WTC11 (cell line): ENCODE measurements at regions not wholly inside any gene's neighbourhood (a gene's known extent, or its start where the extent isn't known, plus 50 kb on each side); places are given as distances from the start of the nearest gene placed in this dataset.

Source experiments
- ATAC-seq: fragments of 200-7000 bp; cut with Tn5 transposase; 2 replicates; pipeline ENCODE4 v1.10.0; 2021; ENCODE audit warnings: mild to moderate bottlenecking, moderate library complexity
- CTCF ChIA-PET: fragments of 300-600 bp; sonication (Branson Sonifier 250); formaldehyde crosslinking; loops from one replicate; lab custom pipeline; 2021; ENCODE audit warnings: antibody characterized with exemption; lab: Charles Lee
- POLR2A ChIA-PET: fragments of 350-600 bp; sonication (Branson Sonifier 250); formaldehyde crosslinking; loops from one replicate; lab custom pipeline; 2021; ENCODE audit warnings: antibody characterized with exemption; lab: Charles Lee
- DNase-seq: peaks from one replicate; pipeline ENCODE4 v3.0.0; 2021; ENCODE audit warnings: low spot score
- H3K27ac Mint-ChIP-seq: 2 replicates; pipeline ENCODE4 v1.8.0; 2021; ENCODE audit warnings: mixed read lengths
- H3K27me3 Mint-ChIP-seq: 2 replicates; pipeline ENCODE4 v1.8.0; 2021; ENCODE audit warnings: low read depth, mild to moderate bottlenecking, moderate library complexity, mixed read lengths
- H3K36me3 Mint-ChIP-seq: 2 replicates; pipeline ENCODE4 v1.8.0; 2021; ENCODE audit warnings: mixed read lengths
- H3K4me1 Mint-ChIP-seq: 2 replicates; pipeline ENCODE4 v1.8.0; 2022; ENCODE audit warnings: mixed read lengths
- H3K4me3 Mint-ChIP-seq: 2 replicates; pipeline ENCODE4 v1.8.0; 2021; ENCODE audit warnings: mild to moderate bottlenecking, moderate library complexity, mixed read lengths
- H3K9me3 Mint-ChIP-seq: 2 replicates; pipeline ENCODE4 v1.8.0; 2021; ENCODE audit warnings: mixed read lengths
- CTCF ChIP-seq: fragments of 200-600 bp; IDR thresholded peaks from 2 replicates; pipeline ENCODE4 v1.8.0; 2022; ENCODE audit warnings: antibody characterized with exemption
- E2F5 ChIP-seq: sonication (generic); formaldehyde crosslinking; IDR thresholded peaks from 2 replicates; pipeline ENCODE4 v1.8.1; 2022; ENCODE audit warnings: mild to moderate bottlenecking, moderate library complexity, missing genetic modification reagents
- EMX1 ChIP-seq: fragments of 250-450 bp; sonication (Bioruptor Pico); IDR thresholded peaks from 2 replicates; pipeline ENCODE4 v1.8.0; 2021; ENCODE audit warnings: mild to moderate bottlenecking
- ESRRA ChIP-seq: sonication (generic); formaldehyde crosslinking; IDR thresholded peaks from 2 replicates; pipeline ENCODE4 v1.8.1; 2022; ENCODE audit warnings: mild to moderate bottlenecking, missing genetic modification reagents, borderline replicate concordance
- ETV6 ChIP-seq: sonication (generic); formaldehyde crosslinking; IDR thresholded peaks from 2 replicates; pipeline ENCODE4 v1.8.1; 2022; ENCODE audit warnings: mild to moderate bottlenecking, missing genetic modification reagents
- FOXJ3 ChIP-seq: sonication (generic); formaldehyde crosslinking; IDR thresholded peaks from 2 replicates; pipeline ENCODE4 v1.9.0; 2021; ENCODE audit warnings: missing genetic modification reagents, mild to moderate bottlenecking, borderline replicate concordance
- FOXK1 ChIP-seq: sonication (generic); formaldehyde crosslinking; IDR thresholded peaks from 2 replicates; pipeline ENCODE4 v1.8.0; 2022; ENCODE audit warnings: mild to moderate bottlenecking, moderate library complexity, missing genetic modification reagents
- HMGA2 ChIP-seq: fragments of 250-450 bp; sonication (Bioruptor Pico); IDR thresholded peaks from 2 replicates; pipeline ENCODE4 v1.4.0; 2021; ENCODE audit warnings: mild to moderate bottlenecking, moderate library complexity
- IRF2 ChIP-seq: sonication (generic); formaldehyde crosslinking; IDR thresholded peaks from 2 replicates; pipeline ENCODE4 v1.8.0; 2022; ENCODE audit warnings: low read depth, missing genetic modification reagents, borderline replicate concordance
- NFATC4 ChIP-seq: fragments of 250-450 bp; sonication (Bioruptor Pico); IDR thresholded peaks from 2 replicates; pipeline ENCODE4 v1.9.0; 2021; ENCODE audit warnings: mild to moderate bottlenecking
- SMAD4 ChIP-seq: sonication (generic); formaldehyde crosslinking; IDR thresholded peaks from 2 replicates; pipeline ENCODE4 v1.8.0; 2022; ENCODE audit warnings: mild to moderate bottlenecking, missing genetic modification reagents
- SP1 ChIP-seq: sonication (generic); formaldehyde crosslinking; conservative IDR thresholded peaks from 2 replicates; pipeline ENCODE4 v1.8.1; 2022; ENCODE audit warnings: missing genetic modification reagents
- TCF7 ChIP-seq: sonication (generic); formaldehyde crosslinking; IDR thresholded peaks from 2 replicates; pipeline ENCODE4 v1.8.0; 2022; ENCODE audit warnings: mild to moderate bottlenecking, low read depth, missing genetic modification reagents, moderate library complexity
- TEAD4 ChIP-seq: sonication (generic); formaldehyde crosslinking; IDR thresholded peaks from 2 replicates; pipeline ENCODE4 v1.8.0; 2022; ENCODE audit warnings: mild to moderate bottlenecking, missing genetic modification reagents
- ZBTB43 ChIP-seq: sonication (generic); formaldehyde crosslinking; IDR thresholded peaks from 2 replicates; pipeline ENCODE4 v1.8.1; 2023; ENCODE audit warnings: mild to moderate bottlenecking, missing genetic modification reagents
- TF ChIP-seq, protein P1 (sequence below): fragments of 250-450 bp; sonication (Bioruptor Pico); IDR thresholded peaks from 2 replicates; pipeline ENCODE4 v1.9.0; 2021; ENCODE audit warnings: mild to moderate bottlenecking
- TF ChIP-seq, protein P2 (sequence below): fragments of 250-450 bp; sonication (Bioruptor Pico); conservative IDR thresholded peaks from 2 replicates; pipeline ENCODE4 v1.9.0; 2021; ENCODE audit warnings: mild to moderate bottlenecking
- TF ChIP-seq, protein P3 (sequence below): sonication (generic); formaldehyde crosslinking; IDR thresholded peaks from 2 replicates; pipeline ENCODE4 v1.8.1; 2022; ENCODE audit warnings: low read depth, mild to moderate bottlenecking, moderate library complexity, missing genetic modification reagents, borderline replicate concordance

- POLR2A ChIA-PET = no interaction called here
- no peak for TF ChIP-seq NFATC4 (CRISPR knock-in tag)
- TF ChIP-seq EMX1 (CRISPR knock-in tag) = no peak
- TF ChIP-seq IRF2 (CRISPR knock-in tag) = no peak
- TF ChIP-seq TCF7 (CRISPR knock-in tag) = no peak
- TF ChIP-seq E2F5 = no peak
- no peak for TF ChIP-seq TEAD4 (CRISPR knock-in tag)
- no peak for TF ChIP-seq SMAD4
- TF ChIP-seq FOXK1 = no peak
- TF ChIP-seq, protein P1, sequence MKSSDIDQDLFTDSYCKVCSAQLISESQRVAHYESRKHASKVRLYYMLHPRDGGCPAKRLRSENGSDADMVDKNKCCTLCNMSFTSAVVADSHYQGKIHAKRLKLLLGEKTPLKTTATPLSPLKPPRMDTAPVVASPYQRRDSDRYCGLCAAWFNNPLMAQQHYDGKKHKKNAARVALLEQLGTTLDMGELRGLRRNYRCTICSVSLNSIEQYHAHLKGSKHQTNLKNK = no peak
- no peak for TF ChIP-seq CTCF
- TF ChIP-seq ESRRA (CRISPR knock-in tag) = no peak
- TF ChIP-seq, protein P2, sequence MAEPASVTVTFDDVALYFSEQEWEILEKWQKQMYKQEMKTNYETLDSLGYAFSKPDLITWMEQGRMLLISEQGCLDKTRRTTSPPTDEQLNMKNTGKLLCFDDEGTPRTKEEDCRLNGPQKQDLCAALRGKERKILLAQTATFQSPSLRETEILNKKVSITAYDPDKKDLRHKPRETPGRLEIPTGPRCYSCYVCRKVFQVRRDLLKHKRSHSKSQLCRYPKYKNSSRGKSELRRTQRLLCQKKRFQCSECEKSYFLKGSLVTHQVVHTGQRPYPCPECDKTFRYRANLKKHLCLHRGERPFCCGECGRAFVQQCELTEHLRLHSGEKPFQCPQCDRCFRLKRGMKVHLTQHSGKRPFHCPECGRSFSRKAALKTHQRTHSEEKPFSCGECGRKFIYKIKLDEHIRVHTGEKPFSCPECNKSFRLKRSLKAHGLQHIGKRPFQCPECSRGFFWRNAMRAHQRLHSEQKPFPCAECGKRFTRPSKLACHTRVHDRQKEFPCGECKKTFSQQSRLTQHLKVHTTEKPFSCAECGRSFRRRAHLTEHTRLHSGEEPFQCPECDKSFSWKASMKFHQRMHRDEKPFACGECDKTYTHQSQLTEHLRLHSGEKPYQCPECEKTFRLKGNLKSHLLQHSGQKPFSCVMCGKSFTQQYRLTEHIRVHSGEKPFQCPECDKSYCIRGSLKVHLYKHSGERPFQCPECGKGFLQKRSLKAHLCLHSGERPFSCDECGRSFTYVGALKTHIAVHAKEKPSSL (CRISPR knock-in tag) = no peak
- no peak overlapping the region for H3K4me3 Mint-ChIP-seq
- no peak overlapping the region for H3K27ac Mint-ChIP-seq
- peaks cover 46% of the 10 kb centered on the region for H3K9me3 Mint-ChIP-seq
- no peak for DNase-seq
- H3K27me3 Mint-ChIP-seq = no peaks in the 10 kb centered on the region; the same call in 1 of the 2 replicates
- H3K36me3 Mint-ChIP-seq = peaks cover 30% of the 10 kb centered on the region
- no peaks in the 10 kb centered on the region for H3K4me1 Mint-ChIP-seq
- no peak for ATAC-seq
- CTCF ChIA-PET = interaction anchor here (0.9 to 1.5 kb wide), 2 partner anchors 15 to 221 kb away, joined by 3 read pairs; no protein-coding TSS in a partner anchor
Observed at GRCh38 chr7:12054830-12055229, 156.3 kb upstream of the TMEM106B start.

DNA sequence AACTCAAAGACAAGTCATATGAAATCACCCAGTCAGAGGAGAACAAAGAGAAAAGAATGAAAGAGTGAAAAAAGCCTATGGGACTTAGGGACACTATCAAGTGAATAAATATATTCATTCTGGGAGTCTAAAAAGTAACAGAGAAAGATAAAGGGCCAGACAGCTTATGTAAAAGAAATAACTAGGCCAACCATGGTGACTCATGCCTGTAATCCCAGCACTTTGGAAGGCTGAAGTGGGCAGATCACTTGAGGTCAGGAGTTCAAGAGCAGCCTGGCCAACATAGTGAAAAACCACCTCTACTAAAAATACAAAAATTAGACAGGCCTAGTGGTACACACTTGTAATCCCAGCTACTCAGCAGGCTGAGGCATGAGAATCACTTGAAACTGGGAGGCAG is 154.7 kb upstream of the TMEM106B start:
- Mint-ChIP-seq H3K4me1 (no peaks in the 10 kb centered on the region), H3K36me3 (peaks cover 28% of the 10 kb centered on the region), H3K27me3 (no peaks in the 10 kb centered on the region; the same call in 1 of the 2 replicates), H3K4me3 (no peak overlapping the region), H3K27ac (no peak overlapping the region), H3K9me3 (peaks cover 43% of the 10 kb centered on the region)
- ATAC-seq (no peak), DNase-seq (no peak)
- ChIA-PET POLR2A (no interaction called here), CTCF (no interaction called here)
- TF ChIP-seq FOXK1 (no peak), HMGA2 (CRISPR knock-in tag) (no peak), EMX1 (CRISPR knock-in tag) (no peak), SP1 (CRISPR knock-in tag) (no peak), ETV6 (CRISPR knock-in tag) (no peak)

DNA sequence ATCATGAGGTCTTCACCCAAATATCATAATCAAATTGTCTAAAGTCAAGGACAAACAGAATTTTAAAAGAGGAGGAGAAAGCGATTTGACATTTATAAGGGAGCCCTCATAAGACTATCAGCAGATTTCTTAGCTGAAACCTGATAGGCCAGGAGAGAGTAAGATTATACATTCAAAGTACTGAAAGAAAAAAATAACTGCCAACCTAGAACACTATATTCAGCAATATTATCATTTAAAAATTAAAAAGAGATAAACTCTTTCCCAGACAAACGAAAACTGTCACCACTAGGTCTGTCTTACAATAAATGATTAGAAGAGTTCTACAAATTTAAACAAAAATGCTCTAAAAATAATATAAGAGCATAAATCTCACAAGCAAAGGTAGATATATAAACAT is 154.1 kb upstream of the TMEM106B start:
- ChIA-PET CTCF (no interaction called here), POLR2A (interaction anchor here (0.7 kb wide), 1 partner anchor 36 kb away, joined by 3 read pairs; no protein-coding TSS in a partner anchor)
- DNase-seq = no peak
- no peak overlapping the region for H3K4me3 Mint-ChIP-seq
- peaks cover 38% of the 10 kb centered on the region for H3K9me3 Mint-ChIP-seq
- H3K27ac Mint-ChIP-seq = no peak overlapping the region
- no peak for ATAC-seq
- no peaks in the 10 kb centered on the region; the same call in 1 of the 2 replicates for H3K27me3 Mint-ChIP-seq
- H3K4me1 Mint-ChIP-seq = no peaks in the 10 kb centered on the region
- H3K36me3 Mint-ChIP-seq = peaks cover 26% of the 10 kb centered on the region
- no peak for TF ChIP-seq ZBTB43 (CRISPR knock-in tag)
- no peak for TF ChIP-seq FOXJ3
- TF ChIP-seq, protein P3, sequence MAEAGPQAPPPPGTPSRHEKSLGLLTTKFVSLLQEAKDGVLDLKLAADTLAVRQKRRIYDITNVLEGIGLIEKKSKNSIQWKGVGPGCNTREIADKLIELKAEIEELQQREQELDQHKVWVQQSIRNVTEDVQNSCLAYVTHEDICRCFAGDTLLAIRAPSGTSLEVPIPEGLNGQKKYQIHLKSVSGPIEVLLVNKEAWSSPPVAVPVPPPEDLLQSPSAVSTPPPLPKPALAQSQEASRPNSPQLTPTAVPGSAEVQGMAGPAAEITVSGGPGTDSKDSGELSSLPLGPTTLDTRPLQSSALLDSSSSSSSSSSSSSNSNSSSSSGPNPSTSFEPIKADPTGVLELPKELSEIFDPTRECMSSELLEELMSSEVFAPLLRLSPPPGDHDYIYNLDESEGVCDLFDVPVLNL (CRISPR knock-in tag) = no peak
- TF ChIP-seq, all 79 proteins: peak for 0
